ENCODE measurements at regions not wholly inside any gene's neighbourhood (a gene's known extent, or its start where the extent isn't known, plus 50 kb on each side); places are given as distances from the start of the nearest gene placed in this dataset.
A peak's percentile ranks its signal among the peaks of the same experiment; 100 is the strongest.

DNA sequence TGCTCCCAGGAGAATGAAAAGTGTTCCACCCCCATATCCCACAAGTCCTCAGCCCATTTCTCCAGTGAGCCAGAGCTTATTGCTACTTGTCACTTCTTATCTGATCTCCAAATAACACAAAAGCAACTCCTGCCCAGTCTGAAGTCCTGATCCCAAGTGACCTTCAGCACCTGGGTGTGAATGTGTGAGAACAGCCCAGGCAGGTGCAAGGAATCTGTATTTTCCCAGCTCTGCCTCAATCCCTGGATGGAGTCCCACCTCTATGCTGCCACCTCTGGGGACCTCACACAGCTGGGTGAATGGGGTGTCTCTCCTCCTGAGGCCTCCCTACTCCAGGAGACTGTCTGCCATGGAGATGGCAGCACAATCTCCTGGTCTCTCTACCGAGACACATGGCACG, 402.4 kb upstream of the PROX1 start:
- Histone ChIP-seq H3K9me3 (ENCODE audit: low read depth) (no peaks in the 10 kb centered on the region), H3K4me3 (no peak overlapping the region), H3K36me3 (replicated peaks; ENCODE audit: insufficient read depth, low read depth) (no peaks in the 10 kb centered on the region), H3K79me2 (no peaks in the 10 kb centered on the region), H3K9me2 (replicated peaks; ENCODE audit: insufficient read depth) (no peaks in the 10 kb centered on the region), H3K4me2 (no peak overlapping the region), H4K20me1 (ENCODE audit: insufficient read depth, poor library complexity, severe bottlenecking) (no peaks in the 10 kb centered on the region), H3K4me1 (ENCODE audit: insufficient read depth) (peaks cover 20% of the 10 kb centered on the region), H3K27ac (no peak overlapping the region), H2AFZ (no peak overlapping the region), H3K27me3 (no peaks in the 10 kb centered on the region)
- 78% methylated on average over 2 of the region's 2 CpGs for WGBS (ENCODE audit: low lambda C conversion rate, missing lambda C conversion rate)
- no peak for TF ChIP-seq EZH2 (IDR thresholded peaks at IDR 0.05; ENCODE audit: borderline replicate concordance)
- TF ChIP-seq, protein P1, sequence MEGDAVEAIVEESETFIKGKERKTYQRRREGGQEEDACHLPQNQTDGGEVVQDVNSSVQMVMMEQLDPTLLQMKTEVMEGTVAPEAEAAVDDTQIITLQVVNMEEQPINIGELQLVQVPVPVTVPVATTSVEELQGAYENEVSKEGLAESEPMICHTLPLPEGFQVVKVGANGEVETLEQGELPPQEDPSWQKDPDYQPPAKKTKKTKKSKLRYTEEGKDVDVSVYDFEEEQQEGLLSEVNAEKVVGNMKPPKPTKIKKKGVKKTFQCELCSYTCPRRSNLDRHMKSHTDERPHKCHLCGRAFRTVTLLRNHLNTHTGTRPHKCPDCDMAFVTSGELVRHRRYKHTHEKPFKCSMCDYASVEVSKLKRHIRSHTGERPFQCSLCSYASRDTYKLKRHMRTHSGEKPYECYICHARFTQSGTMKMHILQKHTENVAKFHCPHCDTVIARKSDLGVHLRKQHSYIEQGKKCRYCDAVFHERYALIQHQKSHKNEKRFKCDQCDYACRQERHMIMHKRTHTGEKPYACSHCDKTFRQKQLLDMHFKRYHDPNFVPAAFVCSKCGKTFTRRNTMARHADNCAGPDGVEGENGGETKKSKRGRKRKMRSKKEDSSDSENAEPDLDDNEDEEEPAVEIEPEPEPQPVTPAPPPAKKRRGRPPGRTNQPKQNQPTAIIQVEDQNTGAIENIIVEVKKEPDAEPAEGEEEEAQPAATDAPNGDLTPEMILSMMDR (IDR thresholded peaks at IDR 0.05; ENCODE audit: poor library complexity) = no peak
- no peak for TF ChIP-seq EZH2phosphoT487 (IDR thresholded peaks at IDR 0.05; ENCODE audit: low read depth, severe bottlenecking, unreplicated experiment)
- no peak for DNase-seq (ENCODE audit: low spot score)

DNA sequence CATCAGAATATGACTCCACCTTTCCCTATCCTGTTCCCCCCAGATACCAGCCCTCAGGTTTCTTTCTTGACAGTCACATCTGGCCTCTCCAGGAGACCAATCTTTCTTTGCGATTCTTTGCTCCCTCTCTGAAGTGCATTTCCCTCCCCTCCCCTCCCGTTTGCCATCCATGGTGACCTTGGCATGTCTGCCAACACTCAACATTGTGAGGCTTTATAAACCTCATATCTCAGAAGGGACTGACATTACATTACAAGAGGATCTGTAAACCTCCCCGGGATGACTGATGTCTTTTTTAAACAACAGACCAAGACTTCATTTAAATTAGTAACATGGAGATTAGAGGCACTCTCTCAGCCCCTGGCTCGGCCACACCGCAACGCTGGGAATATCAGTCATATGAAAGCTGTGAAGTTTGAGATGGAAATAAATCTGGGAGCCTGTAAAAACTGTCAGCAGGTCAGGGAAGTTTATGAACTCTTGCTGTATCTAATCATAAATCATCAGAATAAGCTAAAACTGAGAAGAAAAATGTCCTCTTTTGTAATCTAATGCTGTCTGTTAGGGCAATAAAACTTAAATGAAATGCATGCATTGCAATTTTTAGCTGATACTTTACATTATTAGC, 401.7 kb upstream of the PROX1 start:
- no peaks in the 10 kb centered on the region for H3K27me3 ChIP-seq
- no peaks in the 10 kb centered on the region for H3K36me3 ChIP-seq (replicated peaks; ENCODE audit: insufficient read depth, low read depth)
- H4K20me1 ChIP-seq (ENCODE audit: insufficient read depth, poor library complexity, severe bottlenecking) = no peaks in the 10 kb centered on the region
- H3K4me3 ChIP-seq = no peak overlapping the region
- peak overlapping the region; percentile 11 for H3K4me2 ChIP-seq
- TF ChIP-seq EZH2phosphoT487 (IDR thresholded peaks at IDR 0.05; ENCODE audit: low read depth, severe bottlenecking, unreplicated experiment) (no peak), EZH2 (IDR thresholded peaks at IDR 0.05; ENCODE audit: borderline replicate concordance) (no peak)
- TF ChIP-seq, protein P1 (IDR thresholded peaks at IDR 0.05; ENCODE audit: poor library complexity) = no peak
- H3K27ac ChIP-seq = no peak overlapping the region
- no peak for DNase-seq (ENCODE audit: low spot score)
- H3K9me3 ChIP-seq (ENCODE audit: low read depth) = no peaks in the 10 kb centered on the region
- H3K9me2 ChIP-seq (replicated peaks; ENCODE audit: insufficient read depth) = no peaks in the 10 kb centered on the region
- H2AFZ ChIP-seq = no peak overlapping the region
- 35% methylated on average over 6 of the region's 6 CpGs for WGBS (ENCODE audit: low lambda C conversion rate, missing lambda C conversion rate)
- peaks cover 20% of the 10 kb centered on the region for H3K4me1 ChIP-seq (ENCODE audit: insufficient read depth)
- H3K79me2 ChIP-seq = no peaks in the 10 kb centered on the region

DNA sequence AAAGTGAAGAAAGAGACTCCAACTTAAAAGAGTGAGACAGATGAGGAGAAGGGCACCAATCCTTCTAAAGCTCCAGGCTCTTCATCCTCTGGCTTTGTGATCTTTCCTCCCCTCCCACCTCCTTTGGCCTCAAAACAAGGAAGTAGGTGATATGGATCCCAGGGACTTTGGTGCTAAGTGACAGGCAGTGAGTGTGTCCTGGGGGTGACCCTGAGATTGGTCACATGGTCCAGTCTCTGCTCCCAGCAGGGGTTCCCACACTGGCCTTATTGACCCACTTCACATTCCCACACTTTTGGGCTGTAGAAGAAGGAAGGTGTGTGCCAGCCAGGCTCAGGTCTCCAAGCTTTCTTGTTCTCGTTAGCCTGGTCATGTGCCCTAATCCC, 401.2 kb upstream of the PROX1 start:
- 68% methylated on average over 1 of the region's 1 CpG for WGBS (ENCODE audit: low lambda C conversion rate, missing lambda C conversion rate)

More for the DNA sequence above, 401.2 kb upstream of the PROX1 start:
- Histone ChIP-seq H3K4me1 (ENCODE audit: insufficient read depth) (peaks cover 20% of the 10 kb centered on the region), H3K4me3 (no peak overlapping the region), H3K79me2 (no peaks in the 10 kb centered on the region), H3K27me3 (no peaks in the 10 kb centered on the region), H3K27ac (no peak overlapping the region), H3K4me2 (no peak overlapping the region), H4K20me1 (ENCODE audit: insufficient read depth, poor library complexity, severe bottlenecking) (no peaks in the 10 kb centered on the region), H3K9me3 (ENCODE audit: low read depth) (no peaks in the 10 kb centered on the region), H3K36me3 (replicated peaks; ENCODE audit: insufficient read depth, low read depth) (no peaks in the 10 kb centered on the region), H3K9me2 (replicated peaks; ENCODE audit: insufficient read depth) (no peaks in the 10 kb centered on the region), H2AFZ (no peak overlapping the region)
- TF ChIP-seq EZH2phosphoT487 (IDR thresholded peaks at IDR 0.05; ENCODE audit: low read depth, severe bottlenecking, unreplicated experiment) (no peak), EZH2 (IDR thresholded peaks at IDR 0.05; ENCODE audit: borderline replicate concordance) (no peak)
- TF ChIP-seq, protein P1 (IDR thresholded peaks at IDR 0.05; ENCODE audit: poor library complexity) = no peak
- no peak for DNase-seq (ENCODE audit: low spot score)

Measured in hepatocyte (in vitro differentiated cells).